Activated CD4-positive, alpha-beta T cell treated with anti-CD3 and anti-CD28 coated beads, Interleukin-2, amount 50 U/mL, for 16 hours (primary cell): ENCODE measurements at regions not wholly inside any gene's neighbourhood (a gene's known extent, or its start where the extent isn't known, plus 50 kb on each side); places are given as distances from the start of the nearest gene placed in this dataset.

Source experiments
- DNase-seq: peaks from one replicate; pipeline ENCODE4 v3.0.0-alpha.2; 2020

DNA sequence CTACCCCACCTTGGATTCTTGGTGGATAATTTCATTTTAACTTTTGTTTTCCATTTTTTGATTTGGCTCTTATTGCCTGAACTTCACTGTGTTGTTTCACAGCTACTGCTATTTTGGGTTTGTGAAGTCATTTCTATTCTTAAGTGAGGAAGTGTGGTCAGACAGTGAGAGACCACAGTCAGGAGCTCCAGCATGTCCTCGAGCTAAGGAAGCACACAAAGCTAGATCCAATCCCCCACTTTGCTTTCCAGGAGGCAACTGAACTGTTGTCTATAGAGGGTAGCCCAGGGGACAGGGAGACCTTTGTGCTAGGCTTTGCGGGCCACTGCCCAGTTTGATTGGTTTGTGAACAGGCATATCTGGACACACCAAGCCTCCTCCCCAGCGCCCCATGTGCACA is 251.8 kb upstream of the KIRREL3 start:
- no peak for DNase-seq

DNA sequence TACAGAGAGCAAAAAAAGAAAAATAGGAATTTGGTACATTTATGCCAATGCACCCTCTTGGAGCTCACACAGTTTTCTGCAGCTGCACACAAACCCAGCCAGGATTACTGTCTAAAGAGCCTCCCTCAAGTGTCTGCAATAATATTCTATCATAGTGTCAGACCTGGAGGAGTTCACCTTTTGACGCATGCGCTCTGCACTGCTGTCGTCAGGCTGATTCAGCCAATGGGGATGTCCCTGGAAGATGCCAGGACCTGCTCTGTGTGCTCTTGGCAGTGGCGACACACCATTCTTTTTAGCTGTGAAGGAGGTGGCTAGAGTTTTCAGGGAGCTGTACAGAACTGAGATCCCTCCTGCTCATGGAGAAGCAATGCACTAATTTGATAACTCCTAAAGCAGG is 249.0 kb upstream of the KIRREL3 start:
- DNase-seq, result no peak

DNA sequence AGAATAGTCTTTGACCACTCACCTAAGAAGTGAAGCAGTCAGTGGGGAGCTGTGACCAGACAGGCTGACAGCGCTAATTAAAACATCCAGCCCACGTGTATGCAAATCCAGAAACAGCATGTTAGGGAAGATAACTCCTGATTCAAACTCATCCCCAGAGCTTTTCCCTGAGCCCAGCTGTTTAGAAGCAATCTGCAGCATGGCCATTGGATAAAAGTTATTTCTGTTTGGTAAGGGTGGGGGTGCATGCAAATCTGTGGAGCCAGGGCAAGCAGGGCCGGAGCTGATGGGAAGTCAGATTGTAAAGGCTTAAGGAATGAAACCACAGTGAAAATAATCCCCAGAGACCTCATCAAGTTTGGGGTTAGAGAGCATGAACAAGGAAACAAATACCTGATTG is 247.9 kb upstream of the KIRREL3 start:
- no peak for DNase-seq

DNA sequence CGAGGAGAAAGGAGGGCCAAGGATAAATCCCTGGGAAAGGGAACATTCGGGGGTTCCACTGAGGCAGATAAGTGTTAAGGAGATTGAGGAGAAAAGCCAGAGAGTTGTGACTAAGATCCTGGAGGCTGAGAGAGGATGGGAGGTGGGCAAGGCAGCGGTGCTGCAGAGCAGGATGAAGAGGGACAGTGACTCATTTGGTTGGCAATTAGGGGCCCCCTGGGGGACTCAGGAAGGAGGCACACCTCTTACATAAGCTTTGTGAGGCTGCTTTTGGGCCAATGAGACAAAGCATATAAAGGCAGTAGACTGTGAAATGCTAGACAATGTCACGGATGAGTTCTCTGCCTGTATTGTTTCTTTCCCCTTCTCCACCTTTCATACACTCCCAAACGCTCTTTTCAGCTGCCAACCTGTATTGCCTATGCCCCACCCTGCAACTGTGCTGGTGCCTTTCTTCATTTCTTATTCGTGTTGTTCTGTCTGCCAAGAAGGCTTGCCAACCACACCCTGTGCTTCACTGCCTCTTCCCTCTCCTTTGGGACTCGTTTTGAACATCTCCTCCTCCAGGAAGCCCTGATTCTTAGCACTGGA is 246.8 kb upstream of the KIRREL3 start:
- no peak for DNase-seq

DNA sequence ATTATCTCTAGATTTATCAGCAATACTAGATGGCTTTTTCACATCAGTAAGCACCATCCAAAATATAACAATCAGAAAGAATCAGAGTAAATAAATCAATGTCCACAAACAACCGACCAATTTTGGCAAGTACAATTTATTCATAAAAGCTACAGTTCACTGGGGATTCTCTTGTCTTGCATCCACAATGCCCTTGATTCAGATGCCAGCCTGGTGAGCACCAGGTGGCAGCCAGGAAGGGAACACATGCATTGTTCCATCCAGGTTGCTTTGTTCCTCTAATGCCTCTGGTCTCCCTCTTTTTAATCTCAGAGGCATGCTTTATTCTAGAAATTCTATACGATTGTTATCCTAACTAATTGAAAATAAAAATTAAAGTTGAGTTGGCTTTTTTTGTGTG is 242.1 kb upstream of the KIRREL3 start:
- no peak for DNase-seq

DNA sequence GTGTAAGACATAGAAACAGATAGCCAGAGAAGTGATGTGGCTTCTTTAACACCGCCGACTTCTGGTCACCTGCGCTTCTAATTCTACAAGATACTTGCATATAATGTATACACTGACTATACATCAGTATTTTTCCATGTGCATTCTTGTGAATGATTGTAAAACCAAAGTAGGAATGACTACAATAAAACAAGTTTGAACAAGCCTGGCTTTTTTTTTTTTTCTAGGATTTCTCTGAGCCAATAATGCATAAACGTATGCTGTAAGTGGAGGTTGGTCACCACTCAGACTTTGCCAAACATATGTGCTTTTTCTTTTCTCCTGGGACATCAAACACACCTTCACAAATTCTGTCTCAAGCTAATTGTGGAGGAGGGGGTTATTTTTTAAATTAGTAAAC is 237.8 kb upstream of the KIRREL3 start:
- DNase-seq, result no peak

DNA sequence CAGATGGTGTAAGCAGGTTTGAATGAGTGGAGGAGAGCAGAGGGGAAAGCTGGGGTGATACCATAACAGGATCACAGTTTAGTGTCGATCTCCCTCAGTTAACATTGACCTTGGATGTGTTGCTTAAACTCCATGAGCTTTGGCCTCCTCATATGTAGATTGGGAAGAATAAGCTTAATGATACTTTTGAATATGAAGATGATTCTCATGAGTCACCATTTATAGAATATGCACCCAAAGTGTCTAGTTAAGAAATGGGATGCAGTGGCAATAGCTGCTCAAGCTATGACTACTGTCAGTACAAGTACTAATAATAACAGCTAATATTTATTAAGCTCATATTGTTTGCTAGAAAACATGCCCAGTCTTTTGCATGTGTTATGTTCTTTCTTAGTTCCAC is 236.2 kb upstream of the KIRREL3 start:
- DNase-seq, result no peak

DNA sequence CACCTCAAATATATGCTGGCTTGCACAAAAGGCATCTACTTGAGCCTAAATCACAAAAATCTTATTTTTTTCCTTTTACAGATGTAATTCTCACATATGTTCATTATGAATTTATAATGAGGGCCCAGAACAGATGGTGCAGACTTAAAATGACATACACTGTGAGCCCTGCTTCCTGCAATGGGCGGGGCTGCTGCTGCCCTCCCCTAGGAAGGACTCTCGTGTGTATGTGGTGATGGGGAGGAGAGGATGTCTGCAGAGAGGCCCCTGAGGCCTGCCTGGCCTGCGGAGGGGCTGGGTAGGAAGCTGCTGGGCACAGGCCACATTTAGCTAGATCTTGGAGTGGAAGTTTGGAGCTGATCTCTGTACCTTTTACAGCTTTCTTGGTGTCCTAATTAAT is 233.4 kb upstream of the KIRREL3 start:
- DNase-seq, result no peak

DNA sequence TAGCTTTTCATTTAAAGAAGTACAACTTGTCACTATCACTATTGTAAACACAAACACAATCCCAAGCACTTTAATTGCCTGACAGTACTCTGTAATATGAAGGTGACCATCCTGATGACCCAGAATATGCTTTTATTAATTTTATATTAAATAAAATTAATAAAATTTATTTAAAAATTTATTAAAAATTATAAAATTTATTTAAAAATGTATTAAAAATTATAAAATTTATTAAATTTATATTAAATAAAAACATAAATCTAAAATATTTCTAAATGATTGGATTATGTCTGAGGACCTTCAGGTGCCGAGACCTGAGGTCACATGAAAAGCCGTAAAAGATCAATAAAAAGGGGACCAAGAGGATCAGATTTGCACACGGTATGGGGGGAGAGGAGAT is 229.8 kb upstream of the KIRREL3 start:
- no peak for DNase-seq

DNA sequence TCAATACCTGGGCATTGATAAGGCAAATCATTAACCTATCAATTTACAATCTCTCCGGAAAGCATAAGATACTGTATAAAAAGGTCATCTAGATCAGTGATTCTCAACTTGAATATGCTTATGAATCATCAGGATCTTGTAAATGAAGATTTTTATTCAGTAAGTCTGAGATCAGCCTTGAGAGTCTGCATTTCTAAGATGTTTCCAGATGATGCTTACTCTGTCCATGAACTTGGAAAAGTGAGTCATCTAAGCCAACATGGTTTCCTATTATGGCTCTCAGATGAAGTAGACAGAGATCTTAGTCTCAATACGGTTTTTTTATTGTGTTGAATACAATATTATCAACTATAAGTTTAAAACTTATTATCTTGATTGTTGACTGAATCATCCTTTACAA is 226.4 kb upstream of the KIRREL3 start:
- DNase-seq, result no peak

DNA sequence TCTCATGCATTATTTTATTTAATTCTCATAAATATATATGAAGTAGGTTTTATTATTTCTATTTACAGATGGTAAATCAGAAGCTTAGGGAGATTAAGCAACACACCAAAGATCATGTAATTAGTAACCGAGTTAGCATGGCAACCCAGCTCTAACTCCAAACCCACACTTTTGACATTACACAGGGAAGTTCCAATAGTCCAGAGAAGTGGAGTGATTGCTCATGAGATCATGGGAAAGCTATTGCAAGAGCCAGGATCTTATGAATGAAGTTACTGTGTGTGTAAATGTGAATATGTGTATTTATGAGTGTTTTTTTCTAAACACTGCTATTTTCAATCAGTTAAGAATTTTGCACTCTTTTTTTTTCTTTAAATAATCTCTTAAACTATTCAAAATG is 225.8 kb upstream of the KIRREL3 start:
- DNase-seq, result no peak

DNA sequence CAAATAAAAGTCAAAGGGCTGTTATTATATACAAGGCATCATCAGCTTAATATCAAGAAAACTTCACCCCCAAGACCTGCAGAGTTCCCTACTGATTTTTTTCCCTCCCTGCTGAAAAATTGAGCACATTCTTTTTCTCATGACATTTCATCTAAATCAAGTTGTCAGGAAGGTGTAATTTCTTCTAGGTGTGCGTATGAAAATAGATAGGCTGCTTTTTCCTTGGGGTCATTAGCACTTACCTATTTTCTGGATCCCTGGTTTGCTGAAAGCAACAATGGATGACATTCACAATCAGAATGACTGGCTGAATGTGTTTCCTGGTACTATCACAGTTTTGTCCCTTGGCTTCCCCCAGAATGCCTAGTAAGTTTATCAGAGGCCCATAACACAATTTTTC is 225.0 kb upstream of the KIRREL3 start:
- no peak for DNase-seq

DNA sequence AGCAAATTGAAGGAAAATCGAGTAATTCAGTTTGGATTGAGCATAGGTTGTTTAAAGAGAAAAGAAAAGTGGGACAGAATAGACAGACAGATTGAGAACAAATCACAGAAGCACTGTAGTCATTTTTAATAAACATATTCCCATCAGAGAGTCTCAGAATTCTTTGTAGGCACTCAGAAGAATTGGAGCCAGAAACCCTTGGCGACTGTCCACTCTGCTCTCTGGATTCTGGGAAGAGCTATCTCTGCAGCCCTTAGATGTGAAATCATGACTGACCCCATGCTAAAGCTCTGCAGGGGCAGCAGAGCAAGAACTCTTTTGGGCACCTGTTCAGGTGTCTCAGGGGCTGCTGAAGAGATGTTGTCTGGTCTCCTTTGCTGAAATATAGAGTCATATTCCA is 223.7 kb upstream of the KIRREL3 start:
- no peak for DNase-seq

DNA sequence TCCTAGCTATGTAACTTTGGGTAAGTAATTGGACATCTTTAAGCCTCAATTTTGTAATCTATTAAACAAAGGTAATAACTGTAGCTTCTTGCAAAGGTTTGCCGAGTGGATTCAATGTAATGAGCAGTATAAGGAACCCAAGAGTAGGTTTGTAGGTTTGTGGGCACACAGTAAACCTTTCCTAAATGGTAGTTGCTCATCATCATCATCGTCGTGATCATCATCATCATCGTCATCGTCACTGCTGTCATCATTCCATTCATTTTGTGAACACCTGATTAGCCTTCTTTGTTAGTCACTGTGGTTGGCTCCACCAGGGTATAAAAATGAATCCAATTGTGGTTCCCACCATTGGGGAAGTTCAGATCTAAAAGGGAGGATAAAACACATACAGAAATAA is 223.1 kb upstream of the KIRREL3 start:
- no peak for DNase-seq

DNA sequence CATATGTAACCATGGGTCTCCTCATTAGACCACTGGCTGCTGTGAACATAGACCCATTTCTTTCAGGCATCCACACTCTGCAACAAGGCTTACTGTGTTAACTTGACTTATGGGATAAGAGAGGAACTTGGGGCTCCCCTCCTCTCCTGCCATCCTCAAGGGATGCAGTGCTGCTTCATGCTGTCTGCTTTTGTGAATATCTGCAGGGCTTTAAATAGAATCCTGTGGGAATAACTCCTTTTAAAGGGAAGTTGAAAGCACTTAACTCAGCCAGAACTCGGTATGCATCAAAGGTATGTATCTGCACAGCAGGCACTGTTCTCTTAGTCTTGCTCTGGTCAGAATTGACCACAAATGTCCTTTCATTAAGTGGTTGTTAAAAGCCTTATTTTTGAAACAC is 222.5 kb upstream of the KIRREL3 start:
- DNase-seq, result no peak

DNA sequence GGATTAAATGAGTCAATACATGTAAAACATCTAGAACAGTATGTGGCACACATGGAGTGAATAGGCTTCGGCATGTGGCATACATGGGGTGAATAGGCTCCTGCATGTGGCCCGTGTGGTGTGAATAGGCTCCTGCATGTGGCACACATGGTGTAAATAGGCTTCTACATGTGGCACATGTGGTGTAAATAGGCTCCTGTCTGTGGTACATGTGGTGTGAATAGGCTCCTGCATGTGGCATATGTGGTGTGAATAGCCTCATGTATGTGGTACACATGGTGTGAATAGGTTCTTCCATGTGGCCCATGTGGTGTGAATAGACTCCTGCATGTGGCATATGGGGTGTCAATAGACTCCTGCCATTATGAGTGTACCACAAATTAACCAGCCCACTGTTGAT is 219.1 kb upstream of the KIRREL3 start:
- no peak for DNase-seq

DNA sequence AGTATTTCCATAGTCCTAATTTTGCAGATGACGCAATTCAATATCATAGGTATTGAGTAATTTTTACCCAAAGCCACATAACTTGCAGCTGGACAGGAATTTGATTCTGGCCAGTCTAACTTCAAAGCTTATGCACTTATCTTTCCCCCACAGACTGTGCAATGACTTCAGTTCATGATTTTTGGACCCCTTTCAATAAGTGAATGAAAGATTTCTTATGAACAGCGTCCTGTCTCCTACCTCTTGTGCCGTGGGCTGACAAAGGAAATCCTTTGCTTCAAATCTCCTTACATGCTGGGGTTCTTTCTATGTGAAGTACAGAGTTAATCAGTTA is 217.7 kb upstream of the KIRREL3 start:
- no peak for DNase-seq

DNA sequence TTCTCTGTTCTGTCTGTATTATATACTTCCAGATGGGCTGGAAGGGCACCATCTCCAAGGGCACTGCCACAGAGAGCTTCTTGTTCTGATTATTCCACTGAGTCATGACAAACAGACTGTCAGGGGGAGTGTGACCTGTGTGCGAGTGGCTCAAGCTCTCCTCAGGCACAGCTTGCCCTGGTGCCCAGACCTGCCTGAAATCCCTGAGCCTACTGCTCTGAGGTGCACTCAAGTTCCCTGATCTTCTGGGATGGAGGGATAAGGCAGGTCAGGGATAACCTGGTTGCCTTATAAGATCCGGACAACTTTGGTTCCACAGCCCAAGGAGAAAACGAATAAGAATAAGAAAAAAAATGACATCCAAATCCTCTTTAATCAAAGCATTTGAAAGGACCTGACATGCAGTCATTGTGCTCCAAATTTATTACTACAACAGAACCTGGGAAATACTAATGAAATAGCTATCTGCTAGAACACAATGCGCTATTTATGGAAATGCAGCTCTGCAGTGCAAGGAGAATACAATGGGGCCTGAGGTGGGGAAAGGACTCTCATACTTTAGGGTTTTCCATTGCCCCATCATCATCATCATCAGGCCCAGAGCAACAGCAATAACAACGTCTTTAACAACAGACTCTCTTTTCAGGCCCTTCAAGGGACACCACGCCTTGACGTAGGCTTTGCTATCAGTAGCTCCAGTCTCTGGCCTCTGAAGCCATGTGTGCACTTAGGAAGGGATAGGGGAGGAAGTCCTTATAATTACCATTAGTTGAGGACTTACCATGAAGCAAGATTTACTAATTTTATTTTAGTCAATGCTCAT is 217.1 kb upstream of the KIRREL3 start:
- no peak for DNase-seq

DNA sequence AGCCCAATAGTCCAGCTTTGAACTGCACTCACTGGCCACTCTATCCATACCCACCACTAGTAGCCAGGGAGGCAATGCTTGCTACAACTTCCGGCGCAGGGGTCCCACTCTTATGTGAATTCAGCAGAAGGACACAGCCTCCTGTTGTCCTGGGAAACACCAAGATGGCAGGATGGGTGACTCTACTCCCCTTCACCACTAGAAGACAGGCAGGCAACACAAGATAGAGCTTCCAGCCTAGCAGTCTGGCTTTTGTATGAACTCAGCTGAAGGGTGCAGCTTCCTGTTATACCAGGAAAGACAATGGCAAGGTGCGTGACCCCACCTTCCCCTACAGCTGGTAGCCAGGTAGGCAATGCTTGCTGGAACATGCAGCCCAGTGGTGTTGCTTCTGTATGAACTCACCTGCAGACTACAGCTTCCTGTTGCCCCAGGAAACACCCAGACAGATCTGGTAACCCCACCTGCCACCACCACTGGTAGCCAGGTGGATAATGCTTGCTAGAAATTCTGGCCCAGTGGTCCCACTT is 205.2 kb upstream of the KIRREL3 start:
- DNase-seq, result no peak

DNA sequence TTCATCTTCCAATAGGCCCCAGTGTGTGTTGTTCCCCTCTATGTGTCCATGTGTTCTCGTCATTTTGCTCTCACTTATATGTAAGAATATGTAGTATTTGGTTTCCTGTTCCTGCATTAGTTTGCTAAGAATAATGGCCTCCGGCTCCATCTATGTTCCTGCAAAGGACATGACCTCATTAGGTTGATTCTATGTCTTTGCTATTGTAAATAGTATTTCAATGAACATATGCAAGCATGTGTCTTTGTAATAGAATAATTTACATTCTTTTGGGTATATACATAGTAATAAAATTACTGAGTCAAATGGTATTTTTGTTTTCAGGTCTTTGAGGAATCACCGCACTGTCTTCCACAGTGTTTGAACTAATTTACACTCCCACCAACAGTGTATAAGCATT is 202.9 kb upstream of the KIRREL3 start:
- no peak for DNase-seq

DNA sequence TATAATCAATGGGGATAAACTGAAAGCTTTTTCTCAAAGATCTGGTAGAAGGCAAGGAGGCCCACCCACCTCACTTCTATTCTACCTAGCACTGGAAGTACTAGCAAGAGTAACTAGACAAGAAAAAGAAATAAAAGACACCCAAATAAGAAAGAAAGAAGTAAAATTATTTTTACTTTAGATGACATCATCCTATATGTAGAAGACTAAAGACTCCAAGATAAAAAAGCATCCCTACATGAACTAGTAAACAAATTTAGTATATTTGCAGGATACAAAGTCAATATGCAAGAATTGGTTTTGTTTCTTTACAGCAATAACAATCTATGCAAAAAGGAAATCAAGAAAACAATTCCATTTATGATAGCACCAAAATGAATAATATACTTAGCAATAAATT is 201.5 kb upstream of the KIRREL3 start:
- no peak for DNase-seq

DNA sequence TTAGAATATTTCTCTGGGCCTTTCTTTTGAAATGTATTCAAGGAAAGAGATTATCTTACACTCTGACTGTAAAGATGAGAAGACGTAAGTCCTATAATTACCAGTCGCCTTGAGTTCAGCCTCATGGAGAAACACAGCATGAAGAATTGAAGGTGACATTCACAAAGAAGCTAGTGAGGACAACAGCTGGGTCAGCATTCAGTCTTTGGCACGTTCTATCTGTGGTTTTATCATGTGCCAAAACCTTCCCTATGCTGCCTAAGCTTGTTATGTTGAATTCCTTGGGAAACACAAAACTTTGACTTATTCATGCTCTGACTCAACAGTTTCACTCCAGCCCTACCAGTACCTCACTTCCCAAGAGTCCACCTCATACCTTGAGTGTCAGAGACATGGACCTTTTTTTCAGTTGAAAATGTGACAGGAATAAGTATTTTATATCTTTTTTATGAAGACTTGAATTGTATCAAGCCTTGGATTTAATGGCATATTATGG is 198.8 kb upstream of the KIRREL3 start:
- DNase-seq, result no peak

DNA sequence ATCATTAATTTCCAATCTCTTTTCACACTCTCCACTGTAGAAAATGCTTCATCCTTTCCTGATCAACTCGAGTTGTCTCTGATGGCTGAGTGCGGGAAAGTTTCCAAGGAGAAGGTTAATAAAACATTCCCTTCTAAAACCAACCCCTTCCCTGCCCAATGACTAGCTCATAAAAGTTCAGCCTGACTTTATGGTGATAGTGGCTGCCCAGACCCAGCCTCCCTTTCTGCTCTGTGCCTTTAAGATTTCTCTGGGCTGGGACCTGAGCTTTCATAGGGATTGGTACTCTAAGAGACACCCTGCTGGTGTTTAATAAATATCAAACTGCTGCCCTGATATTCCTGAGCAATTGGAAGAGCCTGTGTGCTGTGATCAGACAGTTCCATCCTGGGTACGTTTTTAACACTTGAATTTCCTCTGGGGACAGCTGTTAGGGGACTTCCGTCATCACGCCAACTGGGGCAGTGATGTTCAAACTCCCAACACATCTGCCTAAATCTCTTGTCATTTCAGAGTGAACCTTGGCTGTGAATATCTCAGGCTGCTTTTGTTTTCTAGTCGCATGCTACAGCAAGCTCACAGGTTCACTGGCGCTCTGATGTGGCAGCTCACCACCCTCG is 195.0 kb upstream of the KIRREL3 start:
- no peak for DNase-seq

DNA sequence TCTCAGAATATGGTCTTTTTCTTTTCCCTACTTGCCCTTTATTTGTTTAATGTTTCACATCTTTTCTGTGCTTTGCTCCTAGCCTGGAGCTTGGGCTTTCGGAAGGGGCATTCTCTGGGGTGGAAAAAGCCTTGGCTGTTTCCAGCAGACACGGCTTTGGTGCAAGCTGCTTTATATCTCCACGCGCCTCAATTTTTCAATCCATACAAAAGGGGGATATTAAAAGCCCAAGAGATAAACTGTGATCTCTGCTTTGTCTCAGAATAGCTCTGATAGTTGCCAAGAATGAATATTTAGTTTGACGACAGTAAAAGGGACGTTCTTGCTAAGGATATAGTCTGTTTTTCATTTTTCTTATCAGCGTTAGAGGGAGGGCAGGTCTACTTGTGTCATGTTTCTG is 194.0 kb upstream of the KIRREL3 start:
- DNase-seq, result no peak
